ENCODE measurements at regions not wholly inside any gene's neighbourhood (a gene's known extent, or its start where the extent isn't known, plus 50 kb on each side); places are given as distances from the start of the nearest gene placed in this dataset.

GRCh38 chr12:30025317-30025716 lies 241.6 kb upstream of the TMTC1 start:
- Histone ChIP-seq H3K4me3 (no peak overlapping the region), H3K27me3 (no peaks in the 10 kb centered on the region), H3K36me3 (no peaks in the 10 kb centered on the region), H3K27ac (no peak overlapping the region), H3K4me1 (no peaks in the 10 kb centered on the region), H3K9me3 (no peaks in the 10 kb centered on the region)
- TF ChIP-seq CTCF (IDR thresholded peaks at IDR 0.05 in 4 of 5, conservative IDR thresholded peaks at IDR 0.05 in 1 of 5) (no peak), POLR2A (IDR thresholded peaks at IDR 0.05) (no peak)
- DNase-seq (no peak), ATAC-seq (no peak)
- intact Hi-C loops (cut with DNase I; ENCODE audit: low total_unique reads) = no loop called here
- in situ Hi-C loops (cut with MboI; ENCODE audit: low sequenced_read_pairs in 4 of 4) = no loop called here

- DNase-seq = no peak
- no peak overlapping the region for H3K27ac ChIP-seq
- intact Hi-C loops (cut with DNase I; ENCODE audit: low total_unique reads) = no loop called here
- H3K9me3 ChIP-seq = no peaks in the 10 kb centered on the region
- H3K4me3 ChIP-seq = no peak overlapping the region
- H3K27me3 ChIP-seq = no peaks in the 10 kb centered on the region
- TF ChIP-seq CTCF (IDR thresholded peaks at IDR 0.05 in 4 of 5, conservative IDR thresholded peaks at IDR 0.05 in 1 of 5) (no peak), POLR2A (IDR thresholded peaks at IDR 0.05) (no peak)
- in situ Hi-C loops (cut with MboI; ENCODE audit: low sequenced_read_pairs in 4 of 4) = no loop called here
- no peaks in the 10 kb centered on the region for H3K36me3 ChIP-seq
- ATAC-seq = no peak
- no peaks in the 10 kb centered on the region for H3K4me1 ChIP-seq
Observed at GRCh38 chr12:30023186-30023585, 239.4 kb upstream of the TMTC1 start.

- in situ Hi-C loops (cut with MboI; ENCODE audit: low sequenced_read_pairs in 4 of 4) = no loop called here
- DNase-seq (no peak), ATAC-seq (no peak)
- H3K27me3 ChIP-seq = no peaks in the 10 kb centered on the region
- H3K27ac ChIP-seq = no peak overlapping the region
- no peaks in the 10 kb centered on the region for H3K9me3 ChIP-seq
- H3K4me1 ChIP-seq = no peaks in the 10 kb centered on the region
- no peaks in the 10 kb centered on the region for H3K36me3 ChIP-seq
- H3K4me3 ChIP-seq = no peak overlapping the region
- intact Hi-C loops (cut with DNase I; ENCODE audit: low total_unique reads) = no loop called here
- TF ChIP-seq POLR2A (IDR thresholded peaks at IDR 0.05) (no peak), CTCF (IDR thresholded peaks at IDR 0.05 in 4 of 5, conservative IDR thresholded peaks at IDR 0.05 in 1 of 5) (no peak)
Observed at GRCh38 chr12:30021051-30021833, 237.5 kb upstream of the TMTC1 start.

GRCh38 chr12:30019366-30020140 lies 235.8 kb upstream of the TMTC1 start:
- no peak for DNase-seq
- H3K4me1 ChIP-seq = no peaks in the 10 kb centered on the region
- H3K4me3 ChIP-seq = no peak overlapping the region
- H3K27me3 ChIP-seq = no peaks in the 10 kb centered on the region
- no peak overlapping the region for H3K27ac ChIP-seq
- intact Hi-C loops (cut with DNase I; ENCODE audit: low total_unique reads) = no loop called here
- no peak for TF ChIP-seq POLR2A (IDR thresholded peaks at IDR 0.05)
- TF ChIP-seq CTCF (IDR thresholded peaks at IDR 0.05 in 4 of 5, conservative IDR thresholded peaks at IDR 0.05 in 1 of 5) = no peak
- no peaks in the 10 kb centered on the region for H3K36me3 ChIP-seq
- no peaks in the 10 kb centered on the region for H3K9me3 ChIP-seq
- in situ Hi-C loops (cut with MboI; ENCODE audit: low sequenced_read_pairs in 4 of 4) = no loop called here
- no peak for ATAC-seq
